Endothelial cell of umbilical vein (primary cell): ENCODE measurements at regions not wholly inside any gene's neighbourhood (a gene's known extent, or its start where the extent isn't known, plus 50 kb on each side); places are given as distances from the start of the nearest gene placed in this dataset.

Experiments
- BruUV-seq: library from RNA; stranded (reverse); fragments of 400-500 nt; replicated peaks from 2 replicates; lab custom pipeline; 2021; lab: Mats Ljungman, UMichigan
- CTCF ChIA-PET: fragments of 300-600, 350-600 bp; sonication (Branson Sonifier 250); formaldehyde crosslinking; loops from one replicate; lab custom pipeline; 2021; ENCODE audit warnings: antibody characterized with exemption, inconsistent platforms; lab: Charles Lee
- POLR2A ChIA-PET: fragments of 300-600, 350-600 bp; sonication (Branson Sonifier 250); formaldehyde crosslinking; loops from one replicate; lab custom pipeline; 2021; ENCODE audit warnings: antibody characterized with exemption, inconsistent platforms; lab: Charles Lee
- DNase-seq: peaks from one replicate; pipeline ENCODE4 v3.0.0-alpha.2; 2011; ENCODE audit warnings: low read depth, low spot score
- FAIRE-seq: peaks from 2 replicates; lab custom pipeline; 2011; peaks lifted over from hg19 to GRCh38; lab: Jason Lieb, UNC
- H2AFZ ChIP-seq: 2 replicates; pipeline ENCODE4 v1.6.0; 2012; ENCODE audit warnings: low read depth, low read length, control low read depth, inconsistent platforms
- H3K27ac ChIP-seq: 2 replicates; pipeline ENCODE4 v1.5.1; 2011; ENCODE audit warnings: low read depth, mild to moderate bottlenecking, control low read depth, low read length, moderate library complexity; ENCODE audit not compliant: insufficient read depth
- H3K27me3 ChIP-seq, 2 experiments: 2 replicates each; pipeline versions ENCODE4 v1.6.0 to v1.6.1; 2011; ENCODE audit warnings: low read length in 2 of 2, mixed read lengths in 1 of 2; ENCODE audit not compliant: control insufficient read depth in 2 of 2, insufficient read depth in 2 of 2
- H3K36me3 ChIP-seq, 2 experiments: 2 replicates in 1 of 2; 3 replicates in 1 of 2; pipeline ENCODE4 v1.5.1; 2011; ENCODE audit warnings: low read length in 2 of 2, mild to moderate bottlenecking in 1 of 2, moderate library complexity in 1 of 2; ENCODE audit not compliant: control insufficient read depth in 2 of 2, insufficient read depth in 2 of 2; ENCODE audit errors: extremely low read depth in 1 of 2
- H3K4me1 ChIP-seq: 3 replicates; pipeline ENCODE4 v1.5.1; 2011; ENCODE audit warnings: mild to moderate bottlenecking, low read length; ENCODE audit not compliant: control insufficient read depth, insufficient read depth; ENCODE audit errors: extremely low read depth
- H3K4me2 ChIP-seq: 2 replicates; pipeline ENCODE4 v1.6.1; 2011; ENCODE audit warnings: low read length, control low read depth, mixed read lengths; ENCODE audit not compliant: insufficient read depth
- H3K4me3 ChIP-seq, 3 experiments: fragments of 200-600 bp in 1 of 3; sonication (generic), shearing (Covaris generic) in 1 of 3; replicated peaks in 1 of 3; 2 replicates each; pipeline ENCODE4 v1.5.1; 2011 to 2016; ENCODE audit warnings: control low read depth in 3 of 3, low read length in 3 of 3, mild to moderate bottlenecking in 2 of 3, inconsistent platforms in 1 of 3, low read depth in 1 of 3, moderate library complexity in 1 of 3; ENCODE audit not compliant: insufficient read depth in 1 of 3
- H3K79me2 ChIP-seq: 2 replicates; pipeline ENCODE4 v1.6.0; 2012; ENCODE audit warnings: low read length, inconsistent platforms; ENCODE audit not compliant: control insufficient read depth, insufficient read depth
- H3K9ac ChIP-seq: replicated peaks from 2 replicates; pipeline ENCODE3; 2011; ENCODE audit warnings: low read length, control low read depth; ENCODE audit not compliant: insufficient read depth; ENCODE audit errors: extremely low read depth
- H3K9me1 ChIP-seq: replicated peaks from 3 replicates; pipeline ENCODE4 v1.6.0; 2011; ENCODE audit warnings: mild to moderate bottlenecking, low read length; ENCODE audit not compliant: control insufficient read depth, insufficient read depth; ENCODE audit errors: extremely low read depth
- H3K9me3 ChIP-seq: replicated peaks from 2 replicates; pipeline ENCODE4 v1.5.1; 2012; ENCODE audit warnings: low read length, inconsistent platforms; ENCODE audit not compliant: control insufficient read depth, insufficient read depth
- H4K20me1 ChIP-seq: replicated peaks from 2 replicates; pipeline ENCODE3; 2011; ENCODE audit warnings: mild to moderate bottlenecking, low read length; ENCODE audit not compliant: control insufficient read depth, insufficient read depth; ENCODE audit errors: extremely low read depth
- CTCF ChIP-seq, 2 donors: IDR thresholded peaks; 1 replicate in 1 of 2; 2 replicates in 1 of 2; pipeline ENCODE4 v1.5.1; 2011; ENCODE audit warnings: low read length in 2 of 2, mild to moderate bottlenecking in 2 of 2, moderate library complexity in 2 of 2, control low read depth in 1 of 2, inconsistent platforms in 1 of 2, low read depth in 1 of 2; ENCODE audit not compliant: insufficient read depth in 1 of 2; ENCODE audit errors: extremely low read depth in 1 of 2
- EZH2 ChIP-seq: IDR thresholded peaks from 2 replicates; pipeline ENCODE4 v1.6.1; 2012; ENCODE audit warnings: borderline replicate concordance, low read depth, mild to moderate bottlenecking, moderate library complexity, low read length, inconsistent platforms; ENCODE audit not compliant: severe bottlenecking
- FOS ChIP-seq: IDR thresholded peaks from 2 replicates; pipeline ENCODE4 v1.6.1; 2011; ENCODE audit warnings: mild to moderate bottlenecking, low read length, moderate library complexity, borderline replicate concordance; ENCODE audit not compliant: insufficient read depth
- GATA2 ChIP-seq: IDR thresholded peaks from 2 replicates; pipeline ENCODE4 v1.7.0; 2011; ENCODE audit warnings: low read depth, mild to moderate bottlenecking, moderate library complexity, mixed read lengths, low read length; ENCODE audit not compliant: insufficient read length, insufficient read depth
- JUN ChIP-seq: IDR thresholded peaks from 2 replicates; pipeline ENCODE4 v1.6.1; 2011; ENCODE audit warnings: borderline replicate concordance, low read depth; ENCODE audit not compliant: insufficient read length, insufficient read depth
- MAX ChIP-seq: IDR thresholded peaks from 2 replicates; pipeline ENCODE4 v1.6.1; 2011; ENCODE audit not compliant: insufficient read depth, insufficient read length
- MYC ChIP-seq: IDR thresholded peaks from one replicate; pipeline ENCODE4 v1.6.1; 2011; ENCODE audit warnings: mild to moderate bottlenecking, low read depth, low read length
- POLR2A ChIP-seq: IDR thresholded peaks from 2 replicates; pipeline ENCODE4 v1.6.1; 2012; ENCODE audit warnings: low read depth, mild to moderate bottlenecking, control low read depth, low read length
- POLR2AphosphoS5 ChIP-seq: IDR thresholded peaks from 2 replicates; pipeline ENCODE4 v1.6.1; 2012; ENCODE audit warnings: low read depth, mild to moderate bottlenecking, control low read depth, low read length, moderate library complexity; ENCODE audit not compliant: insufficient read depth
- dilution Hi-C: fragments of 300-500 bp; cut with MboI; formaldehyde crosslinking; loops from one replicate; pipeline ENCODE4 v1.15.0; 2019; ENCODE audit warnings: low sequenced_read_pairs; ENCODE audit not compliant: extremely low pct_ligation_motif_present
- intact Hi-C: fragments of 100-400 bp; cut with micrococcal nuclease; formaldehyde crosslinking; loops from one replicate; pipeline ENCODE4 v1.10.0; 2022

- dilution Hi-C loops: no loop called here
- FAIRE-seq (no peak), DNase-seq (no peak)
- Histone ChIP-seq H3K36me3 (no peaks in the 10 kb centered on the region), H3K4me3 (no peak overlapping the region), H3K4me1 (no peaks in the 10 kb centered on the region), H3K9ac (no peak overlapping the region), H3K27ac (no peak overlapping the region), H3K9me3 (no peaks in the 10 kb centered on the region), H3K79me2 (no peaks in the 10 kb centered on the region), H3K27me3 (no peaks in the 10 kb centered on the region), H3K4me2 (no peak overlapping the region), H4K20me1 (no peaks in the 10 kb centered on the region), H3K9me1 (no peaks in the 10 kb centered on the region), H2AFZ (no peak overlapping the region)
- ChIA-PET CTCF (no interaction called here), POLR2A (no interaction called here)
- BruUV-seq: no TSS peak
- intact Hi-C loops: no loop called here
- TF ChIP-seq EZH2 (no peak), JUN (no peak), MYC (no peak), GATA2 (no peak), CTCF (IDR thresholded peaks at IDR 0.05; ENCODE audit: extremely low read depth in 1 of 2, insufficient read depth in 1 of 2, low read depth in 1 of 2, low read length in 2 of 2) (no peak), POLR2A (no peak), POLR2AphosphoS5 (no peak), MAX (no peak), FOS (no peak)
Measured at GRCh38 chr2:49832555-49832954, 678.2 kb upstream of the FSHR start.
